Peyer's patch (tissue), 4 donors: ENCODE measurements at regions not wholly inside any gene's neighbourhood (a gene's known extent, or its start where the extent isn't known, plus 50 kb on each side); places are given as distances from the start of the nearest gene placed in this dataset.

Experiments
- DNase-seq, 3 donors: peaks; one replicate each; pipeline ENCODE4 v3.0.0-alpha.2; 2017 to 2019
- H3K27ac ChIP-seq, 4 donors: fragments of 200-600 bp; sonication (generic); one replicate each; pipeline ENCODE4 v1.5.1; 2016 to 2019
- H3K27me3 ChIP-seq, 2 donors: fragments of 200-600 bp; sonication (generic); one replicate each; pipeline ENCODE4 v1.5.1; 2019
- H3K36me3 ChIP-seq, 3 donors: fragments of 200-600 bp; sonication (generic); one replicate each; pipeline ENCODE4 v1.5.1; 2016 to 2019
- H3K4me1 ChIP-seq, 4 donors: fragments of 200-600 bp; sonication (generic); one replicate each; pipeline ENCODE4 v1.5.1; 2016 to 2019
- H3K4me3 ChIP-seq, 4 donors: fragments of 200-600 bp; sonication (generic); 1 replicate in 3 of 4; 2 replicates in 1 of 4; pipeline ENCODE4 v1.5.1; 2016 to 2019; ENCODE audit warnings: mild to moderate bottlenecking in 1 of 4
- H3K9me3 ChIP-seq, 4 donors: fragments of 200-600 bp; sonication (generic); one replicate each; pipeline ENCODE4 v1.5.1; 2016 to 2019; ENCODE audit warnings: mild to moderate bottlenecking in 1 of 4
- CTCF ChIP-seq, 6 experiments: fragments of 450-650 bp in 4 of 6; fragments of 200-600 bp in 2 of 6; sonication (generic) in 1 of 6; IDR thresholded peaks; one replicate each; pipeline ENCODE4 v1.5.1; 2017 to 2019; ENCODE audit warnings: antibody characterized with exemption in 6 of 6, mild to moderate bottlenecking in 3 of 6, moderate library complexity in 1 of 6
- POLR2A ChIP-seq, 2 donors: fragments of 450-650 bp; IDR thresholded peaks; one replicate each; pipeline ENCODE4 v1.5.1; 2017; ENCODE audit warnings: antibody characterized with exemption in 2 of 2, mild to moderate bottlenecking in 2 of 2, moderate library complexity in 2 of 2

GRCh38 chr5:93034621-93035590, 546.1 kb downstream of the NR2F1-AS1 start:
- Histone ChIP-seq H3K27me3 (no peaks in the 10 kb centered on the region), H3K4me3 (no peak overlapping the region), H3K36me3 (no peaks in the 10 kb centered on the region), H3K9me3 (no peaks in the 10 kb centered on the region), H3K4me1 (no peaks in the 10 kb centered on the region), H3K27ac (no peak overlapping the region)
- TF ChIP-seq CTCF (IDR thresholded peaks at IDR 0.05) (no peak), POLR2A (IDR thresholded peaks at IDR 0.05) (no peak)
- no peak for DNase-seq

GRCh38 chr5:93022796-93023447, 558.1 kb downstream of the NR2F1-AS1 start:
- H3K9me3 ChIP-seq: no peaks in the 10 kb centered on the region

GRCh38 chr5:93022211-93022610, 558.8 kb downstream of the NR2F1-AS1 start:
- H3K4me3 ChIP-seq: no peak overlapping the region
- no peaks in the 10 kb centered on the region for H3K27me3 ChIP-seq
- H3K27ac ChIP-seq: no peak overlapping the region
- no peaks in the 10 kb centered on the region for H3K36me3 ChIP-seq
- H3K4me1 ChIP-seq: no peaks in the 10 kb centered on the region
- no peak for DNase-seq
- H3K9me3 ChIP-seq: no peaks in the 10 kb centered on the region
- no peak for TF ChIP-seq POLR2A (IDR thresholded peaks at IDR 0.05)
- no peak for TF ChIP-seq CTCF (IDR thresholded peaks at IDR 0.05)

More at GRCh38 chr5:93022796-93023447, 558.1 kb downstream of the NR2F1-AS1 start:
- TF ChIP-seq POLR2A (IDR thresholded peaks at IDR 0.05): no peak
- no peak for TF ChIP-seq CTCF (IDR thresholded peaks at IDR 0.05)
- no peak overlapping the region for H3K27ac ChIP-seq
- no peaks in the 10 kb centered on the region for H3K27me3 ChIP-seq
- H3K4me1 ChIP-seq: no peaks in the 10 kb centered on the region
- no peak for DNase-seq
- H3K4me3 ChIP-seq: no peak overlapping the region
- H3K36me3 ChIP-seq: no peaks in the 10 kb centered on the region

GRCh38 chr5:93019896-93020295, 561.1 kb downstream of the NR2F1-AS1 start:
- Histone ChIP-seq H3K36me3 (no peaks in the 10 kb centered on the region), H3K27me3 (no peaks in the 10 kb centered on the region), H3K27ac (no peak overlapping the region), H3K4me1 (no peaks in the 10 kb centered on the region), H3K4me3 (no peak overlapping the region), H3K9me3 (no peaks in the 10 kb centered on the region)
- TF ChIP-seq CTCF (IDR thresholded peaks at IDR 0.05): no peak
- no peak for DNase-seq

GRCh38 chr5:93018461-93018860, 562.6 kb downstream of the NR2F1-AS1 start:
- DNase-seq: no peak
- H3K36me3 ChIP-seq: no peaks in the 10 kb centered on the region
- H3K4me3 ChIP-seq: no peak overlapping the region
- no peak overlapping the region for H3K27ac ChIP-seq
- TF ChIP-seq POLR2A (IDR thresholded peaks at IDR 0.05) (no peak), CTCF (IDR thresholded peaks at IDR 0.05) (no peak)
- no peaks in the 10 kb centered on the region for H3K4me1 ChIP-seq
- no peaks in the 10 kb centered on the region for H3K9me3 ChIP-seq
- H3K27me3 ChIP-seq: no peaks in the 10 kb centered on the region
